ENCODE measurements at regions not wholly inside any gene's neighbourhood (a gene's known extent, or its start where the extent isn't known, plus 50 kb on each side); places are given as distances from the start of the nearest gene placed in this dataset.

GRCh38 chr1:166700696-166701095, 138.6 kb upstream of the POGK start:
- no peaks in the 10 kb centered on the region for H3K79me2 ChIP-seq (replicated peaks; ENCODE audit: insufficient read depth, low read length)
- H3K4me3 ChIP-seq (ENCODE audit: low read length) = no peak overlapping the region
- no peak for TF ChIP-seq RAD21 (conservative IDR thresholded peaks at IDR 0.05)
- TF ChIP-seq, protein P1, sequence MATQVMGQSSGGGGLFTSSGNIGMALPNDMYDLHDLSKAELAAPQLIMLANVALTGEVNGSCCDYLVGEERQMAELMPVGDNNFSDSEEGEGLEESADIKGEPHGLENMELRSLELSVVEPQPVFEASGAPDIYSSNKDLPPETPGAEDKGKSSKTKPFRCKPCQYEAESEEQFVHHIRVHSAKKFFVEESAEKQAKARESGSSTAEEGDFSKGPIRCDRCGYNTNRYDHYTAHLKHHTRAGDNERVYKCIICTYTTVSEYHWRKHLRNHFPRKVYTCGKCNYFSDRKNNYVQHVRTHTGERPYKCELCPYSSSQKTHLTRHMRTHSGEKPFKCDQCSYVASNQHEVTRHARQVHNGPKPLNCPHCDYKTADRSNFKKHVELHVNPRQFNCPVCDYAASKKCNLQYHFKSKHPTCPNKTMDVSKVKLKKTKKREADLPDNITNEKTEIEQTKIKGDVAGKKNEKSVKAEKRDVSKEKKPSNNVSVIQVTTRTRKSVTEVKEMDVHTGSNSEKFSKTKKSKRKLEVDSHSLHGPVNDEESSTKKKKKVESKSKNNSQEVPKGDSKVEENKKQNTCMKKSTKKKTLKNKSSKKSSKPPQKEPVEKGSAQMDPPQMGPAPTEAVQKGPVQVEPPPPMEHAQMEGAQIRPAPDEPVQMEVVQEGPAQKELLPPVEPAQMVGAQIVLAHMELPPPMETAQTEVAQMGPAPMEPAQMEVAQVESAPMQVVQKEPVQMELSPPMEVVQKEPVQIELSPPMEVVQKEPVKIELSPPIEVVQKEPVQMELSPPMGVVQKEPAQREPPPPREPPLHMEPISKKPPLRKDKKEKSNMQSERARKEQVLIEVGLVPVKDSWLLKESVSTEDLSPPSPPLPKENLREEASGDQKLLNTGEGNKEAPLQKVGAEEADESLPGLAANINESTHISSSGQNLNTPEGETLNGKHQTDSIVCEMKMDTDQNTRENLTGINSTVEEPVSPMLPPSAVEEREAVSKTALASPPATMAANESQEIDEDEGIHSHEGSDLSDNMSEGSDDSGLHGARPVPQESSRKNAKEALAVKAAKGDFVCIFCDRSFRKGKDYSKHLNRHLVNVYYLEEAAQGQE (IDR thresholded peaks at IDR 0.05; ENCODE audit: borderline replicate concordance) = no peak
- TF ChIP-seq, protein P2, sequence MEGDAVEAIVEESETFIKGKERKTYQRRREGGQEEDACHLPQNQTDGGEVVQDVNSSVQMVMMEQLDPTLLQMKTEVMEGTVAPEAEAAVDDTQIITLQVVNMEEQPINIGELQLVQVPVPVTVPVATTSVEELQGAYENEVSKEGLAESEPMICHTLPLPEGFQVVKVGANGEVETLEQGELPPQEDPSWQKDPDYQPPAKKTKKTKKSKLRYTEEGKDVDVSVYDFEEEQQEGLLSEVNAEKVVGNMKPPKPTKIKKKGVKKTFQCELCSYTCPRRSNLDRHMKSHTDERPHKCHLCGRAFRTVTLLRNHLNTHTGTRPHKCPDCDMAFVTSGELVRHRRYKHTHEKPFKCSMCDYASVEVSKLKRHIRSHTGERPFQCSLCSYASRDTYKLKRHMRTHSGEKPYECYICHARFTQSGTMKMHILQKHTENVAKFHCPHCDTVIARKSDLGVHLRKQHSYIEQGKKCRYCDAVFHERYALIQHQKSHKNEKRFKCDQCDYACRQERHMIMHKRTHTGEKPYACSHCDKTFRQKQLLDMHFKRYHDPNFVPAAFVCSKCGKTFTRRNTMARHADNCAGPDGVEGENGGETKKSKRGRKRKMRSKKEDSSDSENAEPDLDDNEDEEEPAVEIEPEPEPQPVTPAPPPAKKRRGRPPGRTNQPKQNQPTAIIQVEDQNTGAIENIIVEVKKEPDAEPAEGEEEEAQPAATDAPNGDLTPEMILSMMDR (IDR thresholded peaks at IDR 0.05; ENCODE audit: poor library complexity, severe bottlenecking) = no peak
- TF ChIP-seq POLR2AphosphoS5 (IDR thresholded peaks at IDR 0.05) = no peak
- no peak for TF ChIP-seq EP300 (conservative IDR thresholded peaks at IDR 0.05; ENCODE audit: poor library complexity, severe bottlenecking)
- TF ChIP-seq MXI1 (conservative IDR thresholded peaks at IDR 0.05; ENCODE audit: poor library complexity, severe bottlenecking) = no peak
- TF ChIP-seq SMC3 (conservative IDR thresholded peaks at IDR 0.05; ENCODE audit: poor library complexity) = no peak
- no peak for TF ChIP-seq TAF1 (IDR thresholded peaks at IDR 0.05; ENCODE audit: low read depth)
- TF ChIP-seq EZH2 (IDR thresholded peaks at IDR 0.05; ENCODE audit: borderline replicate concordance, insufficient read depth, low read length, poor library complexity, severe bottlenecking) = no peak
- H3K9me2 ChIP-seq (ENCODE audit: insufficient read depth, low read length) = no peaks in the 10 kb centered on the region
- no peak overlapping the region for H3K4me2 ChIP-seq (ENCODE audit: low read length)
- H3K27ac ChIP-seq (ENCODE audit: low read length) = no peak overlapping the region
- H3K36me3 ChIP-seq (ENCODE audit: insufficient read depth, low read length) = no peaks in the 10 kb centered on the region
- no peak overlapping the region for H3K9ac ChIP-seq (ENCODE audit: low read length)
- H3K27me3 ChIP-seq (ENCODE audit: insufficient read depth, low read depth, low read length) = no peaks in the 10 kb centered on the region
- H3K9me3 ChIP-seq (ENCODE audit: low read length) = no peaks in the 10 kb centered on the region
- H3F3A ChIP-seq (ENCODE audit: insufficient read depth, low read length, poor library complexity, severe bottlenecking) = no peaks in the 10 kb centered on the region
- H2AFZ ChIP-seq (ENCODE audit: low read depth, low read length) = no peak overlapping the region
- H4K20me1 ChIP-seq (ENCODE audit: insufficient read depth) = no peaks in the 10 kb centered on the region

DNA sequence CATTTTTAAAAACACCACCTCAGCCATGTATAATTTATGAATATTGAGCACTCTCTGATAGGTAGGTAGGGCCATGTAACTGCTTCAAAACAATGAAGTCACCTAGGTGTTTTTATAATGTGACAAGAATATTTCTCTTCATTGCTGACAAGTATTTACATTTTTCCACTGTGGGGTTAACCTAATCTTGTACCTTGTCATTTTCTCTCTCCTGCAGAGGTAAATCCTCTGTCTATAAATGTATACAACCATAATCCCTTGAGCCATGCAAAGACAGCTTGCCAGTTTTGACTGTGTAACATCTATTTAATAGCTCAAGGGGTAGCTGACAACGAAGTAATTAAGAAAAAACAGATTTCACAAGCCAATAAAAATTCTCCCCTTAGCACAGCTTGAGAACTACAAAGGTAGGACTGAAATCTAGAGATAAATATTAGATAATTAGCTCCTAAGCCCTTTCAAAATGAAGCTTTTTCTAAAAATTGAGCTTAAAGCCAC, 137.6 kb upstream of the POGK start:
- Histone ChIP-seq H3K4me3 (ENCODE audit: low read length) (no peak overlapping the region), H3K9me3 (ENCODE audit: low read length) (no peaks in the 10 kb centered on the region), H3K27ac (ENCODE audit: low read length) (no peak overlapping the region), H3F3A (ENCODE audit: insufficient read depth, low read length, poor library complexity, severe bottlenecking) (no peaks in the 10 kb centered on the region), H3K36me3 (ENCODE audit: insufficient read depth, low read length) (no peaks in the 10 kb centered on the region), H3K9me2 (ENCODE audit: insufficient read depth, low read length) (no peaks in the 10 kb centered on the region), H3K9ac (ENCODE audit: low read length) (no peak overlapping the region), H2AFZ (ENCODE audit: low read depth, low read length) (no peak overlapping the region), H3K79me2 (replicated peaks; ENCODE audit: insufficient read depth, low read length) (no peaks in the 10 kb centered on the region), H3K4me2 (ENCODE audit: low read length) (no peak overlapping the region), H4K20me1 (ENCODE audit: insufficient read depth) (no peaks in the 10 kb centered on the region), H3K27me3 (ENCODE audit: insufficient read depth, low read depth, low read length) (no peaks in the 10 kb centered on the region)
- TF ChIP-seq MXI1 (conservative IDR thresholded peaks at IDR 0.05; ENCODE audit: poor library complexity, severe bottlenecking) (no peak), SMC3 (conservative IDR thresholded peaks at IDR 0.05; ENCODE audit: poor library complexity) (no peak), EP300 (conservative IDR thresholded peaks at IDR 0.05; ENCODE audit: poor library complexity, severe bottlenecking) (peak; percentile 90), RAD21 (conservative IDR thresholded peaks at IDR 0.05) (no peak), TAF1 (IDR thresholded peaks at IDR 0.05; ENCODE audit: low read depth) (no peak), POLR2AphosphoS5 (IDR thresholded peaks at IDR 0.05) (peak; percentile 67), EZH2 (IDR thresholded peaks at IDR 0.05; ENCODE audit: borderline replicate concordance, insufficient read depth, low read length, poor library complexity, severe bottlenecking) (no peak)
- TF ChIP-seq, protein P2 (IDR thresholded peaks at IDR 0.05; ENCODE audit: poor library complexity, severe bottlenecking) = no peak
- TF ChIP-seq, protein P1 (IDR thresholded peaks at IDR 0.05; ENCODE audit: borderline replicate concordance) = no peak

Data from neural cell (in vitro differentiated cells).